Cardiac muscle cell (in vitro differentiated cells and primary cell): ENCODE measurements at regions not wholly inside any gene's neighbourhood (a gene's known extent, or its start where the extent isn't known, plus 50 kb on each side); places are given as distances from the start of the nearest gene placed in this dataset.

Source experiments
- DNase-seq, 2 donors: peaks; one replicate each; pipeline versions ENCODE4 v3.0.0 to v3.0.0-alpha.2; 2010 to 2017; ENCODE audit warnings: low read depth in 1 of 2, low spot score in 1 of 2
- H3K27ac ChIP-seq: fragments of 200-600 bp; sonication (generic); 2 replicates; pipeline ENCODE4 v1.5.1; 2016
- H3K27me3 ChIP-seq: fragments of 200-600 bp; sonication (generic); 2 replicates; pipeline ENCODE4 v1.6.0; 2016; ENCODE audit warnings: control low read depth
- H3K36me3 ChIP-seq: fragments of 200-600 bp; sonication (generic); 2 replicates; pipeline ENCODE4 v1.5.1; 2016; ENCODE audit warnings: control low read depth
- H3K4me1 ChIP-seq: fragments of 200-600 bp; sonication (generic); 2 replicates; pipeline ENCODE4 v1.8.1; 2017; ENCODE audit warnings: low read depth, mild to moderate bottlenecking, mixed run types
- H3K4me3 ChIP-seq: fragments of 200-600 bp; sonication (generic); 2 replicates; pipeline ENCODE4 v1.5.1; 2016; ENCODE audit warnings: mild to moderate bottlenecking
- H3K9me3 ChIP-seq: fragments of 200-600 bp; sonication (generic); 2 replicates; pipeline ENCODE4 v1.5.1; 2017; ENCODE audit warnings: low read depth, mild to moderate bottlenecking, control low read depth
- TF ChIP-seq, protein P1 (sequence below): IDR thresholded peaks from 2 replicates; pipeline ENCODE4 v1.5.1; 2012; ENCODE audit warnings: low read depth, mild to moderate bottlenecking, low read length

DNA sequence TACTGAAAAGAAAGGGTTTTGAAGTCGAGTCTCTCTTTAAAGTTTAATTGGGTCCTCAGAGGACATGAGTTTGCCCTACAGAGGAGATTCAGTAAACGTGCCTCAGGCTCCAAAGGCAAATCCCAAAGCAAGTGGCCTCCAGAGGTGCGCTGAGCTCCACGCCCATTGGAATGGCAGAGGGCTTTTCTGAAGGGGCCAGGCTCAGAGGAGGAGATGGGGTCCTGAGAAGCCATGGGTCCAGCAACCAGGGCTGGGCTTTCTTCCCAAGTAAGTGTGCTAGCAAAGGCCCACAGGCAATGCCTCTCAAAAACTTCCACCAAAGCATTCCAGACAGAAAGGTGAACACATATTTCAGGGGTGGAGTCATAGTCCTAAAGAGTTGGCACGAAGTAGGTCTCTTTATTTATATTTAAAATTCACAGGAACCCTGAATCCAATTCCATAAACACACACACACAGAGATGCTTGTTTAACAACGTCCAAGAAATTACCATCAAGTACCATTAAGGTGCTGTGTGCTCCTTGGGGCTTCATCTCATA is 93.0 kb upstream of the SH3BP4 start:
- Histone ChIP-seq H3K9me3 (no peaks in the 10 kb centered on the region), H3K4me1 (peaks cover 28% of the 10 kb centered on the region), H3K27me3 (no peaks in the 10 kb centered on the region), H3K4me3 (no peak overlapping the region), H3K27ac (peak overlapping the region; percentile 62), H3K36me3 (no peaks in the 10 kb centered on the region)
- no peak for DNase-seq
- TF ChIP-seq, protein P1, sequence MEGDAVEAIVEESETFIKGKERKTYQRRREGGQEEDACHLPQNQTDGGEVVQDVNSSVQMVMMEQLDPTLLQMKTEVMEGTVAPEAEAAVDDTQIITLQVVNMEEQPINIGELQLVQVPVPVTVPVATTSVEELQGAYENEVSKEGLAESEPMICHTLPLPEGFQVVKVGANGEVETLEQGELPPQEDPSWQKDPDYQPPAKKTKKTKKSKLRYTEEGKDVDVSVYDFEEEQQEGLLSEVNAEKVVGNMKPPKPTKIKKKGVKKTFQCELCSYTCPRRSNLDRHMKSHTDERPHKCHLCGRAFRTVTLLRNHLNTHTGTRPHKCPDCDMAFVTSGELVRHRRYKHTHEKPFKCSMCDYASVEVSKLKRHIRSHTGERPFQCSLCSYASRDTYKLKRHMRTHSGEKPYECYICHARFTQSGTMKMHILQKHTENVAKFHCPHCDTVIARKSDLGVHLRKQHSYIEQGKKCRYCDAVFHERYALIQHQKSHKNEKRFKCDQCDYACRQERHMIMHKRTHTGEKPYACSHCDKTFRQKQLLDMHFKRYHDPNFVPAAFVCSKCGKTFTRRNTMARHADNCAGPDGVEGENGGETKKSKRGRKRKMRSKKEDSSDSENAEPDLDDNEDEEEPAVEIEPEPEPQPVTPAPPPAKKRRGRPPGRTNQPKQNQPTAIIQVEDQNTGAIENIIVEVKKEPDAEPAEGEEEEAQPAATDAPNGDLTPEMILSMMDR: no peak

DNA sequence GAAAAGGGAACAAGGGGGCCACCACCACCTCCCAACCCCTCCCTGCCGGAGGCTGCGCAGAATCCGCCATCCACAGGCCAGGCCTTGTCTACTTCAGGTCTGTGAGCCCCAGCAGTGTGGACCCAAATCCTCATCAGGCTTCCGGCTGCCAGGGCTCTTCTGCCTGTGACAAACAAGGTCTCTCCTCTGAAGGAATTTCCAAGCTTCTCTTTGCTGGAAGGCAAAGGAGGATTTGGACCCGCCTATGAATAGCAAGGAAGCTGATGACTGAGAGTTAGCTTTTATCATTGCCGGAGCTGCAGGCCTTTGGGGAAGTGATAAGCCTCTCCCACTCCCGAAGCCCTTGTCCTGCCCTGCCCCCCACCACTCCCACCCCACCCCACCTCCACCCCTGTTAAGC is 93.7 kb upstream of the SH3BP4 start:
- Histone ChIP-seq H3K27me3 (no peaks in the 10 kb centered on the region), H3K9me3 (no peaks in the 10 kb centered on the region), H3K27ac (peak overlapping the region; percentile 62), H3K4me1 (peaks cover 24% of the 10 kb centered on the region), H3K36me3 (no peaks in the 10 kb centered on the region), H3K4me3 (no peak overlapping the region)
- peak in 1 of 2 donors; percentile 21 for DNase-seq
- TF ChIP-seq, protein P1: no peak

DNA sequence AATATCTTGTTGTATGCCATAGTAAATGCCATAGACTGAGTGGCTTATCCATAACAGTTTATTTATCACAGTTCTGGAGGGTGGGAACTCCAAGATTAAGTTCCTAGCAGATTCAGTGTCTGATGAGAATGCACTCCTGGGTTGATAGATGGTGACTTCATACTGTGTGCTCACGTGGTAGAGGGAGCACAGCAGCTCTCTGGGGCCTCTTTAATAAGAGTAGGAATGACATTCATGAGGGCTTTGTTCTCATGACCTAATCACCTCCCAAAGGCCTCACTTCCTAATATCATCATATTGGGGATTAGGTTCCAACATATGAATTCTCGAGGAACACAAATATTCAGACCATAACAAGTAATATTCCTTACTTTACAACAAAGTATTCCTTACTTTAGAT is 98.1 kb upstream of the SH3BP4 start:
- Histone ChIP-seq H3K4me1 (peaks cover 28% of the 10 kb centered on the region), H3K4me3 (no peak overlapping the region), H3K9me3 (no peaks in the 10 kb centered on the region), H3K27ac (no peak overlapping the region), H3K36me3 (no peaks in the 10 kb centered on the region), H3K27me3 (no peaks in the 10 kb centered on the region)
- DNase-seq: no peak
- TF ChIP-seq, protein P1: no peak

DNA sequence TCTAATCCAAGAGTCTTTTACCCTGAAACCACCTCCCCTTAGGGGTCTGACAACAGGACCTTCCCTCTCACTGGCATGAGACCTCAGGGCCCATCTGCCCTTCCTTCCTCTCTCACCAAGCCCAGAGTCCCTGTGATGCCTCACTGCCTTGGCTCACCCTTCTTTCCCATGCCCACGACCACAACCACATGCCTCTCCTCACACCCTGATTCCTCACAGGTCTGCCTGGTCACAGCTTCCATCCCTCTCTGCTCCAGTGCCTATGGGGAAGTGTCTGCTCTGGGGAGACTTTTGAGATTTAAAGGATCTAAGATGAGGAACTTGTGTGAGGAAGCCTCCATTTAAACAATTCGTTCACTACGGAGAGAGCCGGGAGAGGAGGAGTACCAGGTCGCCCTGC is 98.9 kb upstream of the SH3BP4 start:
- no peaks in the 10 kb centered on the region for H3K36me3 ChIP-seq
- no peak for DNase-seq
- TF ChIP-seq, protein P1: no peak
- H3K9me3 ChIP-seq: no peaks in the 10 kb centered on the region
- no peaks in the 10 kb centered on the region for H3K27me3 ChIP-seq
- no peak overlapping the region for H3K4me3 ChIP-seq
- no peak overlapping the region for H3K27ac ChIP-seq
- peaks cover 27% of the 10 kb centered on the region for H3K4me1 ChIP-seq

DNA sequence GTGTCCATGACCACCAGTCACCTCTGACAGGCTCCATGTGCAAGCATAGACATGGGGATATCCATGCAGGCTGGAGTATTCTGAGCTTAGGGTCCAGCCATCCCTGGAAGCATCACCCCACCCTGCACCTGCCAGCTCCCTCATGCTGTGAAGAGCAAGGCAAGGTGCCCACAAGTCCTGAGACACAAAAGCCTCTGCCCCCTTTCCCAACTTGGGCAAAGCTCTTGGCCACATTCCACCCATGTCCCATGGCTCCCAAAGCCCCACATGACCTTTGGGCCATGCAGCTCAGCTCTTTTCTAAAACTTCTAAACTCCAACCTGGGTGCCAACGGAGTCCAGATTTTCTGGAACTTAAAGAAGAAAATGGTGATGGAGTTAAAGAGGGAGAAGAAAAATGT is 99.8 kb upstream of the SH3BP4 start:
- H3K4me3 ChIP-seq: no peak overlapping the region
- no peaks in the 10 kb centered on the region for H3K36me3 ChIP-seq
- H3K27ac ChIP-seq: no peak overlapping the region
- no peaks in the 10 kb centered on the region for H3K9me3 ChIP-seq
- H3K27me3 ChIP-seq: no peaks in the 10 kb centered on the region
- TF ChIP-seq, protein P1: no peak
- no peak for DNase-seq
- H3K4me1 ChIP-seq: peaks cover 33% of the 10 kb centered on the region

DNA sequence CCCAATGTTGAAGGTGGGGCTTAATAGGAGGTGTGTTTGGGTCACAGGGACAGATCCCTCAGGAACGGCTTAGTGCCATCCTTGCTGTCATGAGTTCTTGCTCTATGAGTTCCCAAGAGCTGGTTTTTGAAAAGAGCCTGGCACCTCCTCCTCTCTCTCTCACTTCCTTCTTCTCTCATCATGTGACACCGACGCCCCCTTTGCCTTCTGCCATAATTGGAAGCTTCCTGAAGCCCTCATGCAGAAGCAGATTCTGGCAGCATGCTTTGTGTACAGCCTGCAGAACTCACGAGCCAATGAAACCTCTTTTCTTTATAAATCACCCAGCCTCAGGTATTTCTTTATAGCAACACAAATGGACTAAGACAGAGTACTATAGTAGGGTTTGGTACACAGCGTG is 100.4 kb upstream of the SH3BP4 start:
- Histone ChIP-seq H3K9me3 (no peaks in the 10 kb centered on the region), H3K4me3 (no peak overlapping the region), H3K27me3 (no peaks in the 10 kb centered on the region), H3K4me1 (peaks cover 30% of the 10 kb centered on the region), H3K27ac (peak overlapping the region; percentile 77), H3K36me3 (no peaks in the 10 kb centered on the region)
- DNase-seq: no peak
- TF ChIP-seq, protein P1: no peak
